Fibroblast of lung (primary cell): ENCODE measurements at regions not wholly inside any gene's neighbourhood (a gene's known extent, or its start where the extent isn't known, plus 50 kb on each side); places are given as distances from the start of the nearest gene placed in this dataset.

Source experiments
- CTCF ChIP-seq, 2 donors: IDR thresholded peaks in 1 of 2; conservative IDR thresholded peaks in 1 of 2; 1 replicate in 1 of 2; 2 replicates in 1 of 2; pipeline ENCODE4 v1.5.1; 2011 to 2012; ENCODE audit warnings: low read length in 2 of 2, control low read depth in 1 of 2, inconsistent platforms in 1 of 2, low read depth in 1 of 2, mild to moderate bottlenecking in 1 of 2
- EZH2 ChIP-seq: IDR thresholded peaks from 2 replicates; pipeline ENCODE4 v1.5.1; 2012; ENCODE audit warnings: low read length, control low read depth, mild to moderate bottlenecking; ENCODE audit errors: missing control alignments

DNA sequence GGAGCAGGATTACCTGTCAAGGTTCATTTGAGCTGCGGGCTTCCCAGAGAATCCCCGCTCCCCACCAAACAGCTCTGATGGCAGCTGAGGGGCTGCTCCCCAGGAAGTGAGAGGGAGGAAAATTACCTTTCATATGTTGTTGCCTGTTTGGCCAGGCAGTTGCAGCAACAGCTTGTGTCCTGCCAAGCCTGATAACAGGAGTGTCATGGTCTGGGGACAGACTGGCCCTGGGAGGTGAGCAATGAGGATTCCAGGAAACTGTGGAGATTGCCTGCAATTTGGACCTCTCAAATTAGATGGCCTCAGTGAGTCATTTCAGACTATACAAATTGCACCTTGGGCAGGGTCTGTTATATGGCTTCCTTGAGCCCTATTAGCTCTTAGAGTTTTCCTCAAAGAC, 189.3 kb downstream of the PTPRU start:
- TF ChIP-seq CTCF (conservative IDR thresholded peaks at IDR 0.05 in 1 of 2, IDR thresholded peaks at IDR 0.05 in 1 of 2; ENCODE audit: low read depth in 1 of 2, low read length in 2 of 2) = no peak
- no peak for TF ChIP-seq EZH2
